B cell (primary cell): ENCODE measurements at regions not wholly inside any gene's neighbourhood (a gene's known extent, or its start where the extent isn't known, plus 50 kb on each side); places are given as distances from the start of the nearest gene placed in this dataset.

ENCODE experiments used
- ATAC-seq: fragments of 200-7000 bp; cut with Tn5 transposase; one replicate; pipeline ENCODE4 v1.10.0; 2021; ENCODE audit warnings: low read depth, mild to moderate bottlenecking, moderate number of reproducible peaks, moderate library complexity
- CTCF ChIA-PET: fragments of 350-600 bp; sonication (Branson Sonifier 250); formaldehyde crosslinking; loops from one replicate; lab custom pipeline; 2021; ENCODE audit warnings: antibody characterized with exemption, inconsistent platforms; lab: Charles Lee
- POLR2A ChIA-PET: fragments of 350-600 bp; sonication (Branson Sonifier 250); formaldehyde crosslinking; loops from one replicate; lab custom pipeline; 2021; ENCODE audit warnings: antibody characterized with exemption; lab: Charles Lee
- DNase-seq: peaks from one replicate; pipeline ENCODE4 v3.0.0; 2013
- H2AFZ ChIP-seq: 2 replicates; pipeline ENCODE4 v1.6.1; 2012; ENCODE audit warnings: mild to moderate bottlenecking, low read depth, low read length; ENCODE audit not compliant: insufficient read depth, poor library complexity, severe bottlenecking
- H3K27ac ChIP-seq, 2 donors: 1 replicate in 1 of 2; 2 replicates in 1 of 2; pipeline ENCODE4 v1.5.1; 2012 to 2013; ENCODE audit warnings: low read length in 2 of 2, mild to moderate bottlenecking in 2 of 2, moderate library complexity in 1 of 2
- H3K27me3 ChIP-seq, 4 experiments: fragments of 200-600 bp in 1 of 4; sonication (generic) in 1 of 4; replicated peaks in 1 of 4; 1 replicate in 2 of 4; 2 replicates in 2 of 4; pipeline versions ENCODE4 v1.6.1 to v1.7.0; 2013 to 2016; ENCODE audit warnings: low read length in 3 of 4, mild to moderate bottlenecking in 2 of 4, mixed read lengths in 1 of 4, moderate library complexity in 1 of 4; ENCODE audit not compliant: insufficient read depth in 4 of 4, control insufficient read depth in 3 of 4; ENCODE audit errors: control extremely low read depth in 1 of 4
- H3K36me3 ChIP-seq, 2 experiments: replicated peaks in 1 of 2; 1 replicate in 1 of 2; 2 replicates in 1 of 2; pipeline versions ENCODE4 v1.6.1 to v1.7.1; 2013; ENCODE audit warnings: low read length in 1 of 2; ENCODE audit not compliant: insufficient read depth in 2 of 2, control insufficient read depth in 1 of 2; ENCODE audit errors: control extremely low read depth in 1 of 2, extremely low read depth in 1 of 2
- H3K4me1 ChIP-seq, 2 donors: fragments of 200-600 bp in 1 of 2; sonication (generic) in 1 of 2; 1 replicate in 1 of 2; 2 replicates in 1 of 2; pipeline versions ENCODE4 v1.5.1 to v1.6.1; 2013 to 2017; ENCODE audit warnings: low read length in 2 of 2; ENCODE audit not compliant: control insufficient read depth in 2 of 2, insufficient read depth in 2 of 2
- H3K4me2 ChIP-seq: replicated peaks from 2 replicates; pipeline ENCODE3; 2012; ENCODE audit warnings: mild to moderate bottlenecking, low read depth, low read length; ENCODE audit not compliant: poor library complexity, severe bottlenecking
- H3K4me3 ChIP-seq, 5 experiments: fragments of 200-600 bp in 1 of 5; sonication (generic) in 1 of 5; 1 replicate in 3 of 5; 2 replicates in 2 of 5; pipeline versions ENCODE4 v1.5.1 to v1.7.0; 2011 to 2016; ENCODE audit warnings: low read length in 4 of 5, mild to moderate bottlenecking in 4 of 5, low read depth in 2 of 5, control low read depth in 1 of 5, moderate library complexity in 1 of 5; ENCODE audit not compliant: insufficient read depth in 1 of 5; ENCODE audit errors: control extremely low read depth in 1 of 5, extremely low read depth in 1 of 5
- H3K79me2 ChIP-seq: fragments of 200-600 bp; sonication (generic); one replicate; pipeline ENCODE4 v1.6.0; 2016; ENCODE audit warnings: low read length; ENCODE audit not compliant: control insufficient read depth, insufficient read depth
- H3K9ac ChIP-seq: fragments of 200-600 bp; sonication (generic); 2 replicates; pipeline ENCODE4 v1.6.1; 2017; ENCODE audit warnings: mild to moderate bottlenecking, low read length, moderate library complexity
- H3K9me3 ChIP-seq, 3 donors: one replicate each; pipeline versions ENCODE4 v1.6.1 to v1.7.1; 2013; ENCODE audit warnings: low read length in 2 of 3; ENCODE audit not compliant: control insufficient read depth in 2 of 3, insufficient read depth in 1 of 3; ENCODE audit errors: control extremely low read depth in 1 of 3
- H4K20me1 ChIP-seq: 2 replicates; pipeline ENCODE4 v1.6.0; 2012; ENCODE audit warnings: mild to moderate bottlenecking, low read length; ENCODE audit not compliant: insufficient read depth, control insufficient read depth, poor library complexity, severe bottlenecking
- H3K27ac Mint-ChIP-seq: one replicate; pipeline ENCODE4 v1.8.0; 2021; ENCODE audit warnings: mixed read lengths
- H3K27me3 Mint-ChIP-seq: one replicate; pipeline ENCODE4 v1.8.0; 2021; ENCODE audit warnings: mixed read lengths
- H3K4me1 Mint-ChIP-seq: one replicate; pipeline ENCODE4 v1.8.0; 2021; ENCODE audit warnings: mixed read lengths
- H3K4me3 Mint-ChIP-seq: one replicate; pipeline ENCODE4 v1.8.0; 2021; ENCODE audit warnings: mixed read lengths
- H3K9me3 Mint-ChIP-seq: one replicate; pipeline ENCODE4 v1.8.0; 2022; ENCODE audit warnings: mixed read lengths; ENCODE audit not compliant: insufficient read depth
- CTCF ChIP-seq: fragments of 200-600 bp; IDR thresholded peaks from one replicate; pipeline ENCODE4 v1.8.0; 2022; ENCODE audit warnings: antibody characterized with exemption, mild to moderate bottlenecking
- EZH2 ChIP-seq: IDR thresholded peaks from 2 replicates; pipeline ENCODE4 v1.6.1; 2012; ENCODE audit warnings: borderline replicate concordance, low read depth, mild to moderate bottlenecking, moderate library complexity, low read length; ENCODE audit not compliant: insufficient read depth, poor library complexity, severe bottlenecking
- WGBS: methylation state at CpG from one replicate; pipeline ENCODE4 v1.1.5; 2013; ENCODE audit warnings: missing lambda C conversion rate; ENCODE audit not compliant: insufficient coverage; 5-methylcytosine and 5-hydroxymethylcytosine counted together
- intact Hi-C: fragments of 100-400 bp; cut with micrococcal nuclease; formaldehyde crosslinking; loops from one replicate; pipeline ENCODE4 v1.10.0; 2022

DNA sequence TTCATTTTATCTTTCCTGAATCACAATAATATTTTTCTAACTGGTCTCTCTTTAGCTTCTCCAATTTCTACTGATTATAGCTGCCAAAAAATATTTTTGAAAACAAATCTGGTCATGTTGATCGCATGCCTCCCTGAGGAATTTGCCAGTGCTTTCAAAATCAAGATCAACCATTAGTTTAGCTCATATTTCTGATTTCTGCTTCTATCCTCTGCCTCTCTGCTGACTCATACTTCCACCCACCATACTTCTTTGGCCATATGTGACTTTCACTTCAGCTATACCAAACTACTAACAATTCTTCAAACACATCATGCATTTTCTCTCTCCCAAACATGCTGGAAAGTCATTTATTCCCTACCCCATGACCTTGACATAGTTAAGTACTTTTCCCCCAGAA, 636.5 kb downstream of the TLE1 start:
- TF ChIP-seq CTCF (no peak), EZH2 (no peak)
- no peaks in the 10 kb centered on the region for H4K20me1 ChIP-seq
- no peaks in the 10 kb centered on the region for H3K36me3 ChIP-seq
- ChIA-PET CTCF (no interaction called here), POLR2A (no interaction called here)
- H3K4me3 ChIP-seq = no peak overlapping the region
- no peaks in the 10 kb centered on the region for H3K79me2 ChIP-seq
- intact Hi-C loops = no loop called here
- no peaks in the 10 kb centered on the region for H3K4me1 ChIP-seq
- no peaks in the 10 kb centered on the region for H3K27me3 ChIP-seq
- no peaks in the 10 kb centered on the region for H3K9me3 Mint-ChIP-seq
- no peak overlapping the region for H3K4me2 ChIP-seq
- no peak overlapping the region for H3K27ac Mint-ChIP-seq
- H3K9ac ChIP-seq = no peak overlapping the region
- ATAC-seq (no peak), DNase-seq (no peak)
- H3K9me3 ChIP-seq = no peaks in the 10 kb centered on the region
- no peak overlapping the region for H2AFZ ChIP-seq
- H3K27me3 Mint-ChIP-seq = no peaks in the 10 kb centered on the region
- 85% methylated on average over 1 of the region's 1 CpG for WGBS
- no peaks in the 10 kb centered on the region for H3K4me1 Mint-ChIP-seq
- H3K27ac ChIP-seq = no peak overlapping the region
- H3K4me3 Mint-ChIP-seq = no peak overlapping the region

- intact Hi-C loops = no loop called here
- Histone ChIP-seq H2AFZ (no peak overlapping the region), H3K4me3 (no peak overlapping the region), H3K79me2 (no peaks in the 10 kb centered on the region), H4K20me1 (no peaks in the 10 kb centered on the region), H3K27me3 (no peaks in the 10 kb centered on the region), H3K4me2 (no peak overlapping the region), H3K36me3 (no peaks in the 10 kb centered on the region), H3K9me3 (no peaks in the 10 kb centered on the region), H3K27ac (no peak overlapping the region), H3K9ac (no peak overlapping the region), H3K4me1 (no peaks in the 10 kb centered on the region)
- DNase-seq (no peak), ATAC-seq (no peak)
- ChIA-PET CTCF (no interaction called here), POLR2A (no interaction called here)
- WGBS = 100% methylated on average over 1 of the region's 1 CpG
- H3K27ac Mint-ChIP-seq = no peak overlapping the region
- H3K4me3 Mint-ChIP-seq = no peak overlapping the region
- H3K27me3 Mint-ChIP-seq = no peaks in the 10 kb centered on the region
- TF ChIP-seq CTCF (no peak), EZH2 (no peak)
- H3K4me1 Mint-ChIP-seq = no peaks in the 10 kb centered on the region
- no peaks in the 10 kb centered on the region for H3K9me3 Mint-ChIP-seq
Observed at GRCh38 chr9:81047280-81047679, 642.1 kb downstream of the TLE1 start.
